Transverse colon (tissue), 4 donors: ENCODE measurements at regions not wholly inside any gene's neighbourhood (a gene's known extent, or its start where the extent isn't known, plus 50 kb on each side); places are given as distances from the start of the nearest gene placed in this dataset.

Experiments used
- CTCF ChIP-seq, 5 experiments: fragments of 200-600 bp in 3 of 5; fragments of 450-650 bp in 2 of 5; sonication (generic) in 3 of 5; IDR thresholded peaks; 1 replicate in 2 of 5; 2 replicates in 3 of 5; pipeline ENCODE4 v1.5.1; 2016 to 2017; ENCODE audit warnings: antibody characterized with exemption in 5 of 5, inconsistent platforms in 3 of 5, mild to moderate bottlenecking in 2 of 5, moderate library complexity in 1 of 5
- POLR2A ChIP-seq: fragments of 450-650 bp; IDR thresholded peaks from one replicate; pipeline ENCODE4 v1.6.1; 2016; ENCODE audit warnings: antibody characterized with exemption, mild to moderate bottlenecking, moderate library complexity
- POLR2AphosphoS5 ChIP-seq, 3 donors: sonication (generic); formaldehyde crosslinking; IDR thresholded peaks; one replicate each; pipeline ENCODE4 v1.6.1; 2016; ENCODE audit warnings: antibody characterized with exemption in 3 of 3

GRCh38 chr10:61257136-61257535, 196.0 kb downstream of the TMEM26 start:
- TF ChIP-seq CTCF (IDR thresholded peaks at IDR 0.05) = no peak
- no peak for TF ChIP-seq POLR2AphosphoS5 (IDR thresholded peaks at IDR 0.05)
- no peak for TF ChIP-seq POLR2A
